HG02885 (cell line): ENCODE measurements at regions not wholly inside any gene's neighbourhood (a gene's known extent, or its start where the extent isn't known, plus 50 kb on each side); places are given as distances from the start of the nearest gene placed in this dataset.
"Not testable (repeated sequence)": the region's sequence is repeated elsewhere in the genome, so short reads cannot be mapped to it uniquely, and the experiment has no call there.

Source experiments
- ATAC-seq: cut with Tn5 transposase; IDR thresholded peaks from one replicate; pipeline ENCODE4 v1.9.1; 2021; ENCODE audit warnings: mild to moderate bottlenecking; ENCODE audit not compliant: unreplicated experiment, poor library complexity

GRCh38 chr5:52255308-52255707, 532.4 kb upstream of the ITGA1 start:
- no peak for ATAC-seq

GRCh38 chr5:52262844-52263243, 524.9 kb upstream of the ITGA1 start:
- ATAC-seq, result no peak

- ATAC-seq, result no peak
These were observed 518.3 kb upstream of the ITGA1 start for GRCh38 chr5:52269401-52269800.

- no peak for ATAC-seq
These were observed 517.9 kb upstream of the ITGA1 start for GRCh38 chr5:52269859-52270258.

- ATAC-seq, result no peak
These were observed 512.1 kb upstream of the ITGA1 start for GRCh38 chr5:52275639-52276038.

GRCh38 chr5:52277101-52277500, 510.6 kb upstream of the ITGA1 start:
- ATAC-seq, result no peak

- no peak for ATAC-seq
These were observed 505.1 kb upstream of the ITGA1 start for GRCh38 chr5:52282647-52283046.

GRCh38 chr5:52283221-52283620, 504.5 kb upstream of the ITGA1 start:
- no peak for ATAC-seq

GRCh38 chr5:52300703-52301372, 486.9 kb upstream of the ITGA1 start:
- no peak for ATAC-seq

- ATAC-seq, result not testable (repeated sequence)
These were observed 482.9 kb upstream of the ITGA1 start for GRCh38 chr5:52304816-52305215.

- ATAC-seq, result no peak
These were observed 459.4 kb upstream of the ITGA1 start for GRCh38 chr5:52328220-52328806.

- no peak for ATAC-seq
These were observed 456.0 kb upstream of the ITGA1 start for GRCh38 chr5:52331725-52332124.

GRCh38 chr5:52334367-52334766, 453.3 kb upstream of the ITGA1 start:
- no peak for ATAC-seq

- no peak for ATAC-seq
These were observed 448.4 kb upstream of the ITGA1 start for GRCh38 chr5:52339285-52339684.

- ATAC-seq, result no peak
These were observed 445.4 kb upstream of the ITGA1 start for GRCh38 chr5:52342361-52342760.

GRCh38 chr5:52356311-52356918, 431.3 kb upstream of the ITGA1 start:
- no peak for ATAC-seq

GRCh38 chr5:52359261-52359660, 428.5 kb upstream of the ITGA1 start:
- ATAC-seq, result no peak

- ATAC-seq, result no peak
These were observed 426.7 kb upstream of the ITGA1 start for GRCh38 chr5:52360985-52361384.

- no peak for ATAC-seq
These were observed 413.4 kb upstream of the ITGA1 start for GRCh38 chr5:52374286-52374685.

- no peak for ATAC-seq
These were observed 411.7 kb upstream of the ITGA1 start for GRCh38 chr5:52375969-52376368.

- ATAC-seq, result no peak
These were observed 411.1 kb upstream of the ITGA1 start for GRCh38 chr5:52376592-52376991.

GRCh38 chr5:52378237-52378636, 409.5 kb upstream of the ITGA1 start:
- no peak for ATAC-seq
